NCI-H226 (cell line): ENCODE measurements at regions not wholly inside any gene's neighbourhood (a gene's known extent, or its start where the extent isn't known, plus 50 kb on each side); places are given as distances from the start of the nearest gene placed in this dataset.

Experiments
- DNase-seq: peaks from one replicate; pipeline ENCODE4 v3.0.0-alpha.2; 2015

- DNase-seq, result peak; percentile 77
These were observed 466.9 kb downstream of the FUT8 start for GRCh38 chr14:65879248-65880009.

GRCh38 chr14:65880507-65880906 is 468.0 kb downstream of the FUT8 start:
- no peak for DNase-seq

GRCh38 chr14:65881642-65882041 is 469.1 kb downstream of the FUT8 start:
- no peak for DNase-seq

GRCh38 chr14:65888677-65889076 is 476.1 kb downstream of the FUT8 start:
- DNase-seq, result no peak

- DNase-seq, result no peak
These were observed 479.8 kb downstream of the FUT8 start for GRCh38 chr14:65892315-65892714.

GRCh38 chr14:65900164-65900563 is 487.6 kb downstream of the FUT8 start:
- no peak for DNase-seq

- DNase-seq, result no peak
These were observed 489.1 kb downstream of the FUT8 start for GRCh38 chr14:65901595-65901994.

GRCh38 chr14:65904988-65905387 is 492.5 kb downstream of the FUT8 start:
- no peak for DNase-seq

- no peak for DNase-seq
These were observed 493.8 kb downstream of the FUT8 start for GRCh38 chr14:65906344-65906743.

- no peak for DNase-seq
These were observed 494.4 kb downstream of the FUT8 start for GRCh38 chr14:65906948-65907347.

- DNase-seq, result peak; percentile 80
These were observed 497.7 kb downstream of the FUT8 start for GRCh38 chr14:65910108-65910786.

- peak; percentile 61 for DNase-seq
These were observed 502.6 kb downstream of the FUT8 start for GRCh38 chr14:65915125-65915524.

- DNase-seq, result no peak
These were observed 503.5 kb downstream of the FUT8 start for GRCh38 chr14:65916055-65916454.

- no peak for DNase-seq
These were observed 508.5 kb downstream of the FUT8 start for GRCh38 chr14:65920996-65921395.

GRCh38 chr14:65922142-65922541 is 509.6 kb downstream of the FUT8 start:
- no peak for DNase-seq

- no peak for DNase-seq
These were observed 514.0 kb downstream of the FUT8 start for GRCh38 chr14:65926504-65926903.

GRCh38 chr14:65926935-65927700 is 514.6 kb downstream of the FUT8 start:
- no peak for DNase-seq

GRCh38 chr14:65927931-65928356 is 515.4 kb downstream of the FUT8 start:
- DNase-seq, result no peak

GRCh38 chr14:65928995-65929394 is 516.5 kb downstream of the FUT8 start:
- DNase-seq, result no peak

GRCh38 chr14:65933400-65934069 is 521.0 kb downstream of the FUT8 start:
- no peak for DNase-seq

GRCh38 chr14:65934070-65934435 is 521.5 kb downstream of the FUT8 start:
- no peak for DNase-seq

- DNase-seq, result peak; percentile 42
These were observed 523.9 kb downstream of the FUT8 start for GRCh38 chr14:65936342-65936975.
